ENCODE measurements at regions not wholly inside any gene's neighbourhood (a gene's known extent, or its start where the extent isn't known, plus 50 kb on each side); places are given as distances from the start of the nearest gene placed in this dataset.

GRCh38 chr10:128716181-128716580 is 590.0 kb upstream of the MKI67 start:
- Mint-ChIP-seq H3K9me3 (no peaks in the 10 kb centered on the region), H3K36me3 (ENCODE audit: low read depth) (no peaks in the 10 kb centered on the region), H3K4me3 (no peak overlapping the region), H3K27ac (no peak overlapping the region), H3K4me1 (ENCODE audit: low read depth) (no peaks in the 10 kb centered on the region), H3K27me3 (peaks cover 6% of the 10 kb centered on the region)
- DNase-seq = no peak

GRCh38 chr10:128721963-128722445 is 595.8 kb upstream of the MKI67 start:
- Mint-ChIP-seq H3K4me1 (ENCODE audit: low read depth) (no peaks in the 10 kb centered on the region), H3K9me3 (no peaks in the 10 kb centered on the region), H3K27ac (no peak overlapping the region), H3K36me3 (ENCODE audit: low read depth) (no peaks in the 10 kb centered on the region), H3K27me3 (no peaks in the 10 kb centered on the region), H3K4me3 (no peak overlapping the region)
- DNase-seq = no peak

- no peak for DNase-seq
- H3K9me3 Mint-ChIP-seq = no peaks in the 10 kb centered on the region
- no peaks in the 10 kb centered on the region for H3K36me3 Mint-ChIP-seq (ENCODE audit: low read depth)
- no peaks in the 10 kb centered on the region for H3K27me3 Mint-ChIP-seq
- no peak overlapping the region for H3K27ac Mint-ChIP-seq
- no peaks in the 10 kb centered on the region for H3K4me1 Mint-ChIP-seq (ENCODE audit: low read depth)
- no peak overlapping the region for H3K4me3 Mint-ChIP-seq
Observed at GRCh38 chr10:128722947-128723346, 596.7 kb upstream of the MKI67 start.

GRCh38 chr10:128723631-128724205 is 597.5 kb upstream of the MKI67 start:
- Mint-ChIP-seq H3K27me3 (no peaks in the 10 kb centered on the region), H3K27ac (no peak overlapping the region), H3K4me3 (no peak overlapping the region), H3K4me1 (ENCODE audit: low read depth) (no peaks in the 10 kb centered on the region), H3K36me3 (ENCODE audit: low read depth) (no peaks in the 10 kb centered on the region), H3K9me3 (no peaks in the 10 kb centered on the region)
- DNase-seq = no peak

GRCh38 chr10:128725531-128725930 is 599.3 kb upstream of the MKI67 start:
- Mint-ChIP-seq H3K36me3 (ENCODE audit: low read depth) (no peaks in the 10 kb centered on the region), H3K9me3 (no peaks in the 10 kb centered on the region), H3K4me1 (ENCODE audit: low read depth) (no peaks in the 10 kb centered on the region), H3K27me3 (no peaks in the 10 kb centered on the region), H3K4me3 (no peak overlapping the region), H3K27ac (no peak overlapping the region)
- no peak for DNase-seq

DNA sequence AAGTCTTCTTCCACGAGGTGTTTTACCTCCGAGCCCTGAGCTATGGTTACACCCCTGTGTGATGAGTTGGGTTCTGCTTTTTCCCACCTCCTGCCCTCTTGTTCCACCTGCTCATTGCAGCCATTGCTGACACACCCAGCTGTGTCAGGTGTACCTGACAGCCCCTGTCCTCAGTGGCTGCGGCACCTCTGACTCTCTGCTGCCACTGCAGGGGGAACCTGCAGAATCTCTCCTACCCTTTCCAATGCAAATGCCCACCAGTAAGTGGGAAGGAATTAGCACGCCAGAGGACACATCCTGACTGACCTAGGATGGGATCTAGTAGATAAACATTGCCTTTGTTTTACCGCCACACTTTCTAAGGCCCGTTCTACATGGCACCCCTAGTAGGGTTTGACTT is 600.9 kb upstream of the MKI67 start:
- H3K9me3 Mint-ChIP-seq = no peaks in the 10 kb centered on the region
- DNase-seq = no peak
- H3K27ac Mint-ChIP-seq = no peak overlapping the region
- no peaks in the 10 kb centered on the region for H3K4me1 Mint-ChIP-seq (ENCODE audit: low read depth)
- no peaks in the 10 kb centered on the region for H3K36me3 Mint-ChIP-seq (ENCODE audit: low read depth)
- H3K27me3 Mint-ChIP-seq = no peaks in the 10 kb centered on the region
- H3K4me3 Mint-ChIP-seq = no peak overlapping the region

DNA sequence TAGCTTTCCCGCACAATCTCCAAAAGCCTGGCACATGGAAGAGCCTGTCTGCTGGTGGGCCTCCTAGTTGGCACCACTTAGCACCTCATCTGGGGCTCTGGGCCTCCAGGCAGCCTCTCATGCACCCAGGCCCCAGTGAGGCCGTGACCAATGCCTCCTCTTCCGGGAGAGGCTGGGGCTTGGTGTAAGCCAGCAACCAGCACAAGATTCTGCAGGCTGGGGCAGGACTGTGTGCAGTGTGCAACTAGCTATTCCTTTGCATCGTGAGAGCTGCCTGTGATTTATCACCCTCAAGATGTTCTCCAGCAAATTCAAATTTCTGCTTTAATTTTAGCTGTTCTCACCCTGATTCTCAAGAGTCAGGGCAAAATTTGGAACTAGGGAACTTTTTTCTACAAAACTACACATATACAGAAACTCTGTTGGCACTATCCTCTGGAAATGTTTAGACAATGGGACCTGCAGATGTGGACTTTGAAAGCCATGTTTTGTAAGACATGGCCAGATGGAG is 603.7 kb upstream of the MKI67 start:
- no peak overlapping the region for H3K4me3 Mint-ChIP-seq
- DNase-seq = no peak
- no peaks in the 10 kb centered on the region for H3K27me3 Mint-ChIP-seq
- H3K27ac Mint-ChIP-seq = no peak overlapping the region
- no peaks in the 10 kb centered on the region for H3K9me3 Mint-ChIP-seq
- no peaks in the 10 kb centered on the region for H3K36me3 Mint-ChIP-seq (ENCODE audit: low read depth)
- no peaks in the 10 kb centered on the region for H3K4me1 Mint-ChIP-seq (ENCODE audit: low read depth)

GRCh38 chr10:128730922-128731321 is 604.7 kb upstream of the MKI67 start:
- no peak overlapping the region for H3K27ac Mint-ChIP-seq
- H3K4me1 Mint-ChIP-seq (ENCODE audit: low read depth) = no peaks in the 10 kb centered on the region
- H3K9me3 Mint-ChIP-seq = no peaks in the 10 kb centered on the region
- H3K27me3 Mint-ChIP-seq = no peaks in the 10 kb centered on the region
- no peak overlapping the region for H3K4me3 Mint-ChIP-seq
- DNase-seq = no peak
- H3K36me3 Mint-ChIP-seq (ENCODE audit: low read depth) = no peaks in the 10 kb centered on the region

DNA sequence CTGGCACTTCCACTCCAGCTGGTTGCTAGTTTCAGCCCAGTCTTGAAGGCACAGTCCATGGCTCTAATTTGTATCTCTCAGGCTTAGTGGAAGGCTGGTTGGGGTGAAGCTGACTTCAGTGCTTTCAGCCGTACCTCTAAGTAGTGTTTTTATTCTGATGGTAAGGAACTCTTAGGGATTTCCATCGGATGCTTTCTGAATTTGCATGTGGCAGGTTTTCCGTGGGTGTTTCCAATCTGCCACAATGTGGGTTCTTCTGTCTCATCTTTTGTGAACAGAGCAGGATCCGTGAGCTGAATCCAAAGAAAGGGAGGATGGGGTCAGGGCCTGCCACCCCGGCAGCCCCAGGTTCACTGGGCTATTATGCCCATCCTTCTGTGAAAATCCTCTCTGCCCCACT is 607.9 kb upstream of the MKI67 start:
- H3K27me3 Mint-ChIP-seq = no peaks in the 10 kb centered on the region
- no peak overlapping the region for H3K27ac Mint-ChIP-seq
- H3K36me3 Mint-ChIP-seq (ENCODE audit: low read depth) = no peaks in the 10 kb centered on the region
- H3K4me1 Mint-ChIP-seq (ENCODE audit: low read depth) = no peaks in the 10 kb centered on the region
- no peak overlapping the region for H3K4me3 Mint-ChIP-seq
- no peaks in the 10 kb centered on the region for H3K9me3 Mint-ChIP-seq
- no peak for DNase-seq

DNA sequence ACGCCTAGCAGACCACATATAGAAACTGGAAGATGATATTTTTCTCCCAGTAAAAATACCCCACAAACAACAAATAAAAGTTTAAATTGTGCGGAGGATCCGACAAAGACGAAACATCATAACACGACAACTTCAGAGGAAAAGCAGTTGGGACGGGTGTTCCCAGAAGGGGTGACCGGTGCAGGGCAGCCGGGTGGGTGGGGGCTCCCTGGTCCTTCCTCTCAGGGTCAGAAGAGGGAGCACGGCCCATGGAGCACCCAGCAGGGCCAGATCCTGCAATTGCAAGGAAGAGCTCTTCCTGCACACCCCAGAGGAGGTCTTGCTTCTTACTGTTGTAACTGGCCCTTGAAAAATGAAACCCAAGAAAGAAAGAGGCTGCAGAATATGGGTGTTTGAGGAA is 608.5 kb upstream of the MKI67 start:
- no peaks in the 10 kb centered on the region for H3K4me1 Mint-ChIP-seq (ENCODE audit: low read depth)
- H3K4me3 Mint-ChIP-seq = no peak overlapping the region
- no peaks in the 10 kb centered on the region for H3K27me3 Mint-ChIP-seq
- DNase-seq = no peak
- no peak overlapping the region for H3K27ac Mint-ChIP-seq
- H3K9me3 Mint-ChIP-seq = no peaks in the 10 kb centered on the region
- no peaks in the 10 kb centered on the region for H3K36me3 Mint-ChIP-seq (ENCODE audit: low read depth)

DNA sequence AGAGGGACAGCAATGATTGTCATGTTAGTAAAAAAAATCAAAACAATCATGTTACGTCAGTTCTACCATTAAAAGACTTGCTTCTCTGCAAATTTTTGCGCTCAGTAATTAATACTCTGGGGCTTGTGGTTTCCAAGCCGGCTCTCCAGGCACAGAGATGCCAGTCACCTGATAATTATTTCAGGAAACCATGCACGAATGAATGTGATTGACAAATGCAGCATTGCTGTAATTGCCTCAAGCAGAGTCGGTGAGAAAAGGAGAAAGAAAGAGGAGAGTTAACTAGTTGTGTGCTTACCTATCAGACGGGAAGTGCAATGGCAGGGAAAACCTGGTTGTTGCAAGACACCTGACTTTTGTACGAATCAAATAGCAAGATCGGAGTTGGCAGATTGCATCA is 609.8 kb upstream of the MKI67 start:
- DNase-seq = no peak
- Mint-ChIP-seq H3K9me3 (no peaks in the 10 kb centered on the region), H3K4me1 (ENCODE audit: low read depth) (no peaks in the 10 kb centered on the region), H3K36me3 (ENCODE audit: low read depth) (no peaks in the 10 kb centered on the region), H3K27me3 (peaks cover 3% of the 10 kb centered on the region), H3K4me3 (no peak overlapping the region), H3K27ac (no peak overlapping the region)

DNA sequence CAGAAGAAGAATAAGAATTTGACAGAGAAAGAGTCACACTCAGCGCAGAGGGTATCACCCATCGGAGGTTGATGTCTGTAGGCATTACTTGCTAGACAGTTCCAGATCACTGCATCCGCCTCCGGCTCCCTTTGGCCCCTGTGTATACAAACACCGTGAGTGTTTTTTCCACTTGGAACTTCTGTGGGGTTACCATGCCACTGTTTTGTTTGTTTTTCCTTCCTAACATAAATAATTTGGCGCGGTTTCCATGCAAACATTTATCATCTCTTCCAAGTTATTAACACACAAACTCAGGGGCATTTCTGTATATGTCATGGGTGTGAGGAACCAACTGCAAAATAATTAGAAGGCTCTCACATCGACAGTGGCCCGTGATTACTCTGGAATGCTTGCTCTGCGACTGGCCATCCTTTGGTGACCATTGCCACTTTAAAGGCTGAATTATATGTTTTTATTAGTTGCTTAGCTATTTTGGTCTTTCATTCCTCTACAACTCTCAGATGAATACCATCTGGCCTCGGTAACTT is 612.2 kb upstream of the MKI67 start:
- H3K4me1 Mint-ChIP-seq (ENCODE audit: low read depth) = no peaks in the 10 kb centered on the region
- H3K27ac Mint-ChIP-seq = no peak overlapping the region
- peaks cover 11% of the 10 kb centered on the region for H3K27me3 Mint-ChIP-seq
- H3K4me3 Mint-ChIP-seq = no peak overlapping the region
- H3K36me3 Mint-ChIP-seq (ENCODE audit: low read depth) = no peaks in the 10 kb centered on the region
- DNase-seq = no peak
- no peaks in the 10 kb centered on the region for H3K9me3 Mint-ChIP-seq

DNA sequence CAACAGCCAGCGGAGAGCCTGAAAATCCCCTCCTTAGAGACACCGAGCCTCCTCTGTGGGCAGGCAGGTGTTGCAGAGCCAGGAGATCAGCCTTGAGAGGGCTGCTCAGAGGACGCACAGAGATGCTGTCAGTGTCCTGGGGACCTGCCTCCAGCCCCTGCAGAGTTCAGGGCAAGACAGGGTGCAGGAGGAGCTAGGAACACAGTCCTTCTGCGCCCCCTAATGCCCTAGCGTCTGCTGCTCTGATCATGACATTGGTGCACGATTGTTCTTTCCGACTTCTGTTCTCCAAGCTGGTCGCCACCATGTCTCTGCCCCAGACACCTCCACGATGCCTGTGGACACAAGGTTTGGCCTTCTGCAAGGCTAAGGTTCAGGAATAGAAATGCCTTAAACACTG is 613.7 kb upstream of the MKI67 start:
- Mint-ChIP-seq H3K27ac (no peak overlapping the region), H3K4me3 (no peak overlapping the region), H3K4me1 (ENCODE audit: low read depth) (no peaks in the 10 kb centered on the region), H3K27me3 (peaks cover 11% of the 10 kb centered on the region), H3K9me3 (no peaks in the 10 kb centered on the region), H3K36me3 (ENCODE audit: low read depth) (no peaks in the 10 kb centered on the region)
- no peak for DNase-seq

DNA sequence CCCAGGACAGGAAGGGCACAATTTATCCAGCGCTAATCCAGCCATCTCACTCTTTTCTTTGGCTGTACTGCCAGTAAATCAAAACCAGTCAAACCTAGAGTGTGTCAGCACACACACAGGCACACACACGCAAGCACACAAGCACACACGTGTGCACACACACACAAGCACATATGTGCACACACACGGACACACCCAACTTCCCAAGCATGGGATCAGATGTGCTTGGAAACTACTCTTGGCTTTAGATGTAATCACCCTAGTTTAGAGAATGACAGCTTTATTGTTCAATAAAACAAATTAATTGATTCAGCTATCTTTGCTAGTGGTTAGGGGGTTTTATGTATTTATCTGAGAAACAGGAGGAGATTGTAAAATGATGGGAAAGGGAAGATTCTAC is 615.0 kb upstream of the MKI67 start:
- Mint-ChIP-seq H3K27me3 (peaks cover 11% of the 10 kb centered on the region), H3K4me1 (ENCODE audit: low read depth) (no peaks in the 10 kb centered on the region)

GRCh38 chr10:128741680-128742079 is 615.5 kb upstream of the MKI67 start:
- Mint-ChIP-seq H3K27ac (no peak overlapping the region), H3K4me1 (ENCODE audit: low read depth) (no peaks in the 10 kb centered on the region), H3K36me3 (ENCODE audit: low read depth) (no peaks in the 10 kb centered on the region), H3K9me3 (no peaks in the 10 kb centered on the region), H3K4me3 (no peak overlapping the region), H3K27me3 (peaks cover 12% of the 10 kb centered on the region)
- no peak for DNase-seq

More for the DNA sequence above, 615.0 kb upstream of the MKI67 start:
- H3K27ac Mint-ChIP-seq = no peak overlapping the region
- no peak overlapping the region for H3K4me3 Mint-ChIP-seq
- DNase-seq = no peak
- no peaks in the 10 kb centered on the region for H3K9me3 Mint-ChIP-seq
- H3K36me3 Mint-ChIP-seq (ENCODE audit: low read depth) = no peaks in the 10 kb centered on the region

GRCh38 chr10:128744092-128744491 is 617.9 kb upstream of the MKI67 start:
- Mint-ChIP-seq H3K9me3 (no peaks in the 10 kb centered on the region), H3K4me3 (no peak overlapping the region), H3K36me3 (ENCODE audit: low read depth) (no peaks in the 10 kb centered on the region), H3K27me3 (peaks cover 19% of the 10 kb centered on the region), H3K27ac (no peak overlapping the region), H3K4me1 (ENCODE audit: low read depth) (no peaks in the 10 kb centered on the region)
- no peak for DNase-seq

Measured in activated T-cell treated with anti-CD3 and anti-CD28 coated beads, Interleukin-2, amount 50 U/mL, for 24 hours (primary cell).